ENCODE measurements at regions not wholly inside any gene's neighbourhood (a gene's known extent, or its start where the extent isn't known, plus 50 kb on each side); places are given as distances from the start of the nearest gene placed in this dataset.

DNA sequence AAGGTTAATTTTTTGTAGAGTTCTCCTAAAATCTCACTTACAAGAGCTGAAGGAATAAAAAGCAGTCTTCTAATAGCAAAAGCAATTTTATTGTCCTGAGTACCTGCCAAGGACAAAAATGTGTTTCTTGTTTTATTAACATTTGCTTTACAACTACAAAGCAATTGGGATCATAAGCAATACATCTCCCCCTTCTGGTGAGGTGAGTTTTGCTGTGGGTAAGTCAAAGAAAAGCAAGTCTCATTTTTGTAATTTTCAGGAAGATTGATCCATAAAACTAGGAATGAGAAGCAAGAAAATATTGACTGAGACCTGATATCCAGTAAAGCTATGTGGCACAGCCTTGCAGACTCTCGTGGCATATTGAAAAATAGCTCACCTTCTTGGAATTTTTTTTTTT, 2162.7 kb downstream of the NCAM2 start:
- no peak overlapping the region for H3K27ac ChIP-seq
- H3K4me1 ChIP-seq: no peaks in the 10 kb centered on the region
- POLR2A ChIA-PET: no interaction called here
- no peak overlapping the region for H3K4me2 ChIP-seq
- H3K9me3 ChIP-seq: no peaks in the 10 kb centered on the region
- 0% methylated on average over 1 of the region's 1 CpG for WGBS (ENCODE audit: missing lambda C conversion rate)
- DNase-seq (ENCODE audit: low read depth in 1 of 2, low spot score in 1 of 2) (no peak), FAIRE-seq (no peak), ATAC-seq (no peak)
- CTCF ChIA-PET: no interaction called here
- TF ChIP-seq, protein P1, sequence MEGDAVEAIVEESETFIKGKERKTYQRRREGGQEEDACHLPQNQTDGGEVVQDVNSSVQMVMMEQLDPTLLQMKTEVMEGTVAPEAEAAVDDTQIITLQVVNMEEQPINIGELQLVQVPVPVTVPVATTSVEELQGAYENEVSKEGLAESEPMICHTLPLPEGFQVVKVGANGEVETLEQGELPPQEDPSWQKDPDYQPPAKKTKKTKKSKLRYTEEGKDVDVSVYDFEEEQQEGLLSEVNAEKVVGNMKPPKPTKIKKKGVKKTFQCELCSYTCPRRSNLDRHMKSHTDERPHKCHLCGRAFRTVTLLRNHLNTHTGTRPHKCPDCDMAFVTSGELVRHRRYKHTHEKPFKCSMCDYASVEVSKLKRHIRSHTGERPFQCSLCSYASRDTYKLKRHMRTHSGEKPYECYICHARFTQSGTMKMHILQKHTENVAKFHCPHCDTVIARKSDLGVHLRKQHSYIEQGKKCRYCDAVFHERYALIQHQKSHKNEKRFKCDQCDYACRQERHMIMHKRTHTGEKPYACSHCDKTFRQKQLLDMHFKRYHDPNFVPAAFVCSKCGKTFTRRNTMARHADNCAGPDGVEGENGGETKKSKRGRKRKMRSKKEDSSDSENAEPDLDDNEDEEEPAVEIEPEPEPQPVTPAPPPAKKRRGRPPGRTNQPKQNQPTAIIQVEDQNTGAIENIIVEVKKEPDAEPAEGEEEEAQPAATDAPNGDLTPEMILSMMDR (IDR thresholded peaks at IDR 0.05): no peak
- TF ChIP-seq ZSCAN20 (CRISPR knock-in tag; IDR thresholded peaks at IDR 0.05) (no peak), EHF (CRISPR knock-in tag; IDR thresholded peaks at IDR 0.05) (no peak), KDM1A (IDR thresholded peaks at IDR 0.05; ENCODE audit: low read depth) (no peak), HEYL (CRISPR knock-in tag; IDR thresholded peaks at IDR 0.05) (no peak), HOXB13 (CRISPR knock-in tag; IDR thresholded peaks at IDR 0.05; ENCODE audit: low read depth) (no peak), KDM5A (IDR thresholded peaks at IDR 0.05) (no peak), RNF2 (IDR thresholded peaks at IDR 0.05; ENCODE audit: borderline replicate concordance, low read depth) (no peak), RAD21 (conservative IDR thresholded peaks at IDR 0.05 in 1 of 2, IDR thresholded peaks at IDR 0.05 in 1 of 2) (no peak), RARB (CRISPR knock-in tag; IDR thresholded peaks at IDR 0.05) (no peak)
- TF ChIP-seq, protein P2, sequence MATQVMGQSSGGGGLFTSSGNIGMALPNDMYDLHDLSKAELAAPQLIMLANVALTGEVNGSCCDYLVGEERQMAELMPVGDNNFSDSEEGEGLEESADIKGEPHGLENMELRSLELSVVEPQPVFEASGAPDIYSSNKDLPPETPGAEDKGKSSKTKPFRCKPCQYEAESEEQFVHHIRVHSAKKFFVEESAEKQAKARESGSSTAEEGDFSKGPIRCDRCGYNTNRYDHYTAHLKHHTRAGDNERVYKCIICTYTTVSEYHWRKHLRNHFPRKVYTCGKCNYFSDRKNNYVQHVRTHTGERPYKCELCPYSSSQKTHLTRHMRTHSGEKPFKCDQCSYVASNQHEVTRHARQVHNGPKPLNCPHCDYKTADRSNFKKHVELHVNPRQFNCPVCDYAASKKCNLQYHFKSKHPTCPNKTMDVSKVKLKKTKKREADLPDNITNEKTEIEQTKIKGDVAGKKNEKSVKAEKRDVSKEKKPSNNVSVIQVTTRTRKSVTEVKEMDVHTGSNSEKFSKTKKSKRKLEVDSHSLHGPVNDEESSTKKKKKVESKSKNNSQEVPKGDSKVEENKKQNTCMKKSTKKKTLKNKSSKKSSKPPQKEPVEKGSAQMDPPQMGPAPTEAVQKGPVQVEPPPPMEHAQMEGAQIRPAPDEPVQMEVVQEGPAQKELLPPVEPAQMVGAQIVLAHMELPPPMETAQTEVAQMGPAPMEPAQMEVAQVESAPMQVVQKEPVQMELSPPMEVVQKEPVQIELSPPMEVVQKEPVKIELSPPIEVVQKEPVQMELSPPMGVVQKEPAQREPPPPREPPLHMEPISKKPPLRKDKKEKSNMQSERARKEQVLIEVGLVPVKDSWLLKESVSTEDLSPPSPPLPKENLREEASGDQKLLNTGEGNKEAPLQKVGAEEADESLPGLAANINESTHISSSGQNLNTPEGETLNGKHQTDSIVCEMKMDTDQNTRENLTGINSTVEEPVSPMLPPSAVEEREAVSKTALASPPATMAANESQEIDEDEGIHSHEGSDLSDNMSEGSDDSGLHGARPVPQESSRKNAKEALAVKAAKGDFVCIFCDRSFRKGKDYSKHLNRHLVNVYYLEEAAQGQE (IDR thresholded peaks at IDR 0.05): no peak
- TF ChIP-seq, protein P3, sequence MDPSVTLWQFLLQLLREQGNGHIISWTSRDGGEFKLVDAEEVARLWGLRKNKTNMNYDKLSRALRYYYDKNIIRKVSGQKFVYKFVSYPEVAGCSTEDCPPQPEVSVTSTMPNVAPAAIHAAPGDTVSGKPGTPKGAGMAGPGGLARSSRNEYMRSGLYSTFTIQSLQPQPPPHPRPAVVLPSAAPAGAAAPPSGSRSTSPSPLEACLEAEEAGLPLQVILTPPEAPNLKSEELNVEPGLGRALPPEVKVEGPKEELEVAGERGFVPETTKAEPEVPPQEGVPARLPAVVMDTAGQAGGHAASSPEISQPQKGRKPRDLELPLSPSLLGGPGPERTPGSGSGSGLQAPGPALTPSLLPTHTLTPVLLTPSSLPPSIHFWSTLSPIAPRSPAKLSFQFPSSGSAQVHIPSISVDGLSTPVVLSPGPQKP (IDR thresholded peaks at IDR 0.05; ENCODE audit: low read depth, low read length): no peak
- TF ChIP-seq, protein P4, sequence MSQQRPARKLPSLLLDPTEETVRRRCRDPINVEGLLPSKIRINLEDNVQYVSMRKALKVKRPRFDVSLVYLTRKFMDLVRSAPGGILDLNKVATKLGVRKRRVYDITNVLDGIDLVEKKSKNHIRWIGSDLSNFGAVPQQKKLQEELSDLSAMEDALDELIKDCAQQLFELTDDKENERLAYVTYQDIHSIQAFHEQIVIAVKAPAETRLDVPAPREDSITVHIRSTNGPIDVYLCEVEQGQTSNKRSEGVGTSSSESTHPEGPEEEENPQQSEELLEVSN (IDR thresholded peaks at IDR 0.05; ENCODE audit: borderline replicate concordance, low read depth): no peak
- TF ChIP-seq, protein P5, sequence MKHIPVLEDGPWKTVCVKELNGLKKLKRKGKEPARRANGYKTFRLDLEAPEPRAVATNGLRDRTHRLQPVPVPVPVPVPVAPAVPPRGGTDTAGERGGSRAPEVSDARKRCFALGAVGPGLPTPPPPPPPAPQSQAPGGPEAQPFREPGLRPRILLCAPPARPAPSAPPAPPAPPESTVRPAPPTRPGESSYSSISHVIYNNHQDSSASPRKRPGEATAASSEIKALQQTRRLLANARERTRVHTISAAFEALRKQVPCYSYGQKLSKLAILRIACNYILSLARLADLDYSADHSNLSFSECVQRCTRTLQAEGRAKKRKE (CRISPR knock-in tag; IDR thresholded peaks at IDR 0.05; ENCODE audit: low read depth): no peak
- no peak overlapping the region for H3K4me3 ChIP-seq

DNA sequence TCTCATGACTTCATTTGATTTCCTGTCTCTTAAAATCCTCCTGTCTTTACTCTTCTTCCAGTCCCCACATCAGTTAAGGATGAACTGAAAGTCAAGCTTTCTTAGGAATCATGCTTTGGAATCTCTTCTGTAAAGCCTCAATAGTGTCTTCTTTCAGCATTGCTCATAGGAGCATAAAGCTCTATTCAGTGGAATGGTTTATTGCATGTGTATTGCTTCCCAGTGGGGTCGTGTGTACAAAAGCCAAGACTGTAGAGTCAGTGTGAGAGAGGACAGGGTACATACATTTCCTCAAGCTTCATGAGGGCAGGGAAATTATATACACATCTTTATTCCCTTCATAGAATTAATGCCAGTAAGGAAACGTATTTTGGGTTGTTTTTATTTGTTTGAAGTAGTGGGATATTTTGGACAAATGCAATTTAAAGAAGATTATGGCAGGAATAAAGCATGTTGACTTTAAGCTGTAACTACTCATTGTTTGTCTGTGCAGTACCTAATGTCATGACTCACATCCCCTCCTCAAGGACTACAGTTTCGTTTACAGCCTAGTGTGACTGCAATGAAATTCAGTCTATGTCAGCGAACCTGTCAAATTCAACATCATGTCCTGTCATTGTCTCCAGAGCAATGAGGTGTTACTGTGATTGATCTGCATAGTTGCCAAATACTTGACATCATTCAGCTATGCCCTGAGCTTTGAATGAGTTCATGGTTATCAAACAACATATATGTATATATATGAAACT, 2164.2 kb downstream of the NCAM2 start:
- ChIA-PET POLR2A (no interaction called here), CTCF (no interaction called here)
- H3K27ac ChIP-seq: no peak overlapping the region
- no peak for ATAC-seq
- H3K4me3 ChIP-seq: no peak overlapping the region
- FAIRE-seq: no peak
- H3K4me2 ChIP-seq: no peak overlapping the region
- H3K9me3 ChIP-seq: no peaks in the 10 kb centered on the region
- no peaks in the 10 kb centered on the region for H3K4me1 ChIP-seq
- no peak for DNase-seq (ENCODE audit: low read depth in 1 of 2, low spot score in 1 of 2)
- 5% methylated on average over 4 of the region's 4 CpGs for WGBS (ENCODE audit: missing lambda C conversion rate)
- TF ChIP-seq BHLHE40 (IDR thresholded peaks at IDR 0.05; ENCODE audit: low read depth, low read length) (no peak), ZC3H11A (IDR thresholded peaks at IDR 0.05) (no peak), ZNF302 (CRISPR knock-in tag; IDR thresholded peaks at IDR 0.05) (no peak), GATA3 (IDR thresholded peaks at IDR 0.05; ENCODE audit: borderline replicate concordance) (no peak), NFE2L2 (conservative IDR thresholded peaks at IDR 0.05; ENCODE audit: low read length) (no peak), NR3C1 (IDR thresholded peaks at IDR 0.05) (no peak)
- TF ChIP-seq, protein P2 (IDR thresholded peaks at IDR 0.05): no peak
- TF ChIP-seq, protein P6, sequence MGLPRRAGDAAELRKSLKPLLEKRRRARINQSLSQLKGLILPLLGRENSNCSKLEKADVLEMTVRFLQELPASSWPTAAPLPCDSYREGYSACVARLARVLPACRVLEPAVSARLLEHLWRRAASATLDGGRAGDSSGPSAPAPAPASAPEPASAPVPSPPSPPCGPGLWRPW (IDR thresholded peaks at IDR 0.05): no peak
- TF ChIP-seq, protein P1 (IDR thresholded peaks at IDR 0.05): no peak
